ENCODE measurements at regions not wholly inside any gene's neighbourhood (a gene's known extent, or its start where the extent isn't known, plus 50 kb on each side); places are given as distances from the start of the nearest gene placed in this dataset.

DNA sequence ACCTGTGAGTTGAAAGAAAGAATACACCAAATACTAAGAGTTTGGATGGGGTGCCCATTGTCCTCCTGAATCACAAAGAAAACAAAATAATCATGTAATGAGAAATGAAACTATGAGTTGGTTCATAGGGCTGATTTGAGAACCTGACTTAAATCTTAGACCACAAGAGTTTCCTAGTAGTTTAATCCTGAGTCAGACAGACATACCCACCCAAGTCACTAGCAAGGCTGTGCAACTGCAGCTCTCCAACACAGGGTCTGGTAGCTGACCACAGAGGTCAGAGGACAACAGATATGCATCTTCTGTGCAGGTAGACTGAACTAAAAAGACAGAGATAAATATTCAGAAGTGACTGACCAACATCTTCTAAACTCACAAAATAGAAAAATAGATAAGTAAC lies 296.3 kb upstream of the TMCO5A start:
- no peak overlapping the region for H3K4me3 ChIP-seq
- no peaks in the 10 kb centered on the region for H3K9me3 ChIP-seq
- H3K36me3 ChIP-seq, result no peaks in the 10 kb centered on the region
- no peaks in the 10 kb centered on the region for H3K27me3 ChIP-seq (replicated peaks; ENCODE audit: insufficient read depth)
- H3K4me1 ChIP-seq (ENCODE audit: control insufficient read depth in 1 of 2, low read depth in 2 of 2), result no peaks in the 10 kb centered on the region
- ATAC-seq (ENCODE audit: insufficient number of reproducible peaks, low FRiP score, low read depth) (no peak), DNase-seq (ENCODE audit: low spot score) (no peak)
- TF ChIP-seq, protein P1, sequence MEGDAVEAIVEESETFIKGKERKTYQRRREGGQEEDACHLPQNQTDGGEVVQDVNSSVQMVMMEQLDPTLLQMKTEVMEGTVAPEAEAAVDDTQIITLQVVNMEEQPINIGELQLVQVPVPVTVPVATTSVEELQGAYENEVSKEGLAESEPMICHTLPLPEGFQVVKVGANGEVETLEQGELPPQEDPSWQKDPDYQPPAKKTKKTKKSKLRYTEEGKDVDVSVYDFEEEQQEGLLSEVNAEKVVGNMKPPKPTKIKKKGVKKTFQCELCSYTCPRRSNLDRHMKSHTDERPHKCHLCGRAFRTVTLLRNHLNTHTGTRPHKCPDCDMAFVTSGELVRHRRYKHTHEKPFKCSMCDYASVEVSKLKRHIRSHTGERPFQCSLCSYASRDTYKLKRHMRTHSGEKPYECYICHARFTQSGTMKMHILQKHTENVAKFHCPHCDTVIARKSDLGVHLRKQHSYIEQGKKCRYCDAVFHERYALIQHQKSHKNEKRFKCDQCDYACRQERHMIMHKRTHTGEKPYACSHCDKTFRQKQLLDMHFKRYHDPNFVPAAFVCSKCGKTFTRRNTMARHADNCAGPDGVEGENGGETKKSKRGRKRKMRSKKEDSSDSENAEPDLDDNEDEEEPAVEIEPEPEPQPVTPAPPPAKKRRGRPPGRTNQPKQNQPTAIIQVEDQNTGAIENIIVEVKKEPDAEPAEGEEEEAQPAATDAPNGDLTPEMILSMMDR (IDR thresholded peaks at IDR 0.05), result no peak
- H3K27ac ChIP-seq, result no peak overlapping the region

- Histone ChIP-seq H3K27ac (no peak overlapping the region), H3K9me3 (no peaks in the 10 kb centered on the region), H3K27me3 (replicated peaks; ENCODE audit: insufficient read depth) (no peaks in the 10 kb centered on the region), H3K36me3 (no peaks in the 10 kb centered on the region), H3K4me3 (no peak overlapping the region), H3K4me1 (ENCODE audit: control insufficient read depth in 1 of 2, low read depth in 2 of 2) (no peaks in the 10 kb centered on the region)
- TF ChIP-seq, protein P1 (IDR thresholded peaks at IDR 0.05), result no peak
- ATAC-seq (ENCODE audit: insufficient number of reproducible peaks, low FRiP score, low read depth) (no peak), DNase-seq (ENCODE audit: low spot score) (no peak)
Measured at GRCh38 chr15:37638691-37639090, 295.7 kb upstream of the TMCO5A start.

DNA sequence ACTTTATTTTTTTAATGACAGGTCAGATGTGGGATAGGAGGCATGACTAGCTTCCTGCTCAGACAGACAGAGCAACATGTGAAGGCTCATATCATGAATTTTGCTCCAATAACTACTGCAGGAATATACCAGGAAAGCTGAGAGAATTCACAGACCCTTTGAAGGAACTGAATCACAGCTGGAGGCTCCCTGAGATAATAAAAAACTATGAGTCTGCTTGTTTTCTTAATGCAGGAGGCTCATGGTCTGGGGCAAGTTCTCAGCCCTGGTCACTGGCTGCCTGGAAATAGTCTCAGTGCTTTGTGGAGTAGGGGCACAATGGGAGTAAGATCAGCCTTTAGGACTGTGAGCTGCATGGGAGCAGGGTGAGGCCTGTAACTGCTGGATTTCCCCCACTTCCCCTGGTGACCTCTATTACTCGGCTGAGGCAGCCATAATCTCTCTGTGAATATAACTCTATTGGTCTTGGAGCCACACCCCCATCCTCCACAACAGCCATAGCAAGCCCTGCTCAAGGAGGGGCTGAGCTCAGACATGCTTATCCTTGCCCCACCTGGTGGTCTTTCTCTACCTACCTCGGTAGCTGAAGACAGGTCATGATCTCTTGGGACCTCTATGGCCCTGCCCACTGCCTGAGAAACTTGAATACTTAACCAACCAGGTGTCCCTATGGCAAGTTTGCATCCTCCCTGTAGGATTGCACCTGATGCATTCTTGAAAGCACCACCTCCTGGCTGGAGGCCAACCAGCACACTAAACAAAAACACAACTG lies 281.6 kb upstream of the TMCO5A start:
- DNase-seq (ENCODE audit: low spot score), result no peak
- Histone ChIP-seq H3K27ac (no peak overlapping the region), H3K4me3 (no peak overlapping the region), H3K4me1 (ENCODE audit: control insufficient read depth in 1 of 2, low read depth in 2 of 2) (no peaks in the 10 kb centered on the region), H3K9me3 (peaks cover 18% of the 10 kb centered on the region), H3K36me3 (no peaks in the 10 kb centered on the region), H3K27me3 (replicated peaks; ENCODE audit: insufficient read depth) (no peaks in the 10 kb centered on the region)
- TF ChIP-seq, protein P1 (IDR thresholded peaks at IDR 0.05), result no peak
- no peak for ATAC-seq (ENCODE audit: insufficient number of reproducible peaks, low FRiP score, low read depth)

DNA sequence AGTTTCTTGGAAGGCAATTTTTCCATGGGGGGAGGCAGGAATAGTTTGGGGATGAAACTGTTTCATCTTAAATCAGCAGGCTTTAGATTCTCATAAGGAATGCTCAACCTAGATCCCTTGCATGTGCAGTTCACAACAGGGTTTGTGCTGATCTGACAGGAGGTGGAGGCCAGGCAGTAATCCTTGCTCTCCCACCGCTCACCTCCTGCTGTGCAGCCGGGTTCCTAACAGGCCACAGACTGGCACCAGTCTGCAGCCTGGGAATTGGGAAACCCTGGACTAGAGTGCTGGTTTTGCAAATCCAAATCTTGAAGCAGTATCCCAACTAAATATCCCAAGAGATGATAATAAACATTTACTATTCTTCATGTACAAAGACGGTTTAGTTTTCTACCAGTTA lies 256.3 kb upstream of the TMCO5A start:
- Histone ChIP-seq H3K27me3 (replicated peaks; ENCODE audit: insufficient read depth) (no peaks in the 10 kb centered on the region), H3K9me3 (no peaks in the 10 kb centered on the region), H3K4me1 (ENCODE audit: control insufficient read depth in 1 of 2, low read depth in 2 of 2) (peaks cover 7 to 12% of the 10 kb centered on the region in 2 donors), H3K4me3 (no peak overlapping the region), H3K36me3 (no peaks in the 10 kb centered on the region), H3K27ac (no peak overlapping the region)
- ATAC-seq (ENCODE audit: insufficient number of reproducible peaks, low FRiP score, low read depth), result no peak
- TF ChIP-seq, protein P1 (IDR thresholded peaks at IDR 0.05), result no peak
- DNase-seq (ENCODE audit: low spot score), result no peak

- Histone ChIP-seq H3K27me3 (replicated peaks; ENCODE audit: insufficient read depth) (no peaks in the 10 kb centered on the region), H3K4me1 (ENCODE audit: control insufficient read depth in 1 of 2, low read depth in 2 of 2) (peaks cover 7 to 12% of the 10 kb centered on the region in 2 donors), H3K27ac (peak overlapping the region; percentile 16 to 47), H3K9me3 (no peaks in the 10 kb centered on the region), H3K4me3 (peak overlapping the region; percentile 41), H3K36me3 (no peaks in the 10 kb centered on the region)
- TF ChIP-seq, protein P1 (IDR thresholded peaks at IDR 0.05), result no peak
- ATAC-seq (ENCODE audit: insufficient number of reproducible peaks, low FRiP score, low read depth), result no peak
- no peak for DNase-seq (ENCODE audit: low spot score)
Measured at GRCh38 chr15:37679627-37680026, 254.8 kb upstream of the TMCO5A start.
